ENCODE measurements at regions not wholly inside any gene's neighbourhood (a gene's known extent, or its start where the extent isn't known, plus 50 kb on each side); places are given as distances from the start of the nearest gene placed in this dataset.
A peak's percentile ranks its signal among the peaks of the same experiment; 100 is the strongest.

DNA sequence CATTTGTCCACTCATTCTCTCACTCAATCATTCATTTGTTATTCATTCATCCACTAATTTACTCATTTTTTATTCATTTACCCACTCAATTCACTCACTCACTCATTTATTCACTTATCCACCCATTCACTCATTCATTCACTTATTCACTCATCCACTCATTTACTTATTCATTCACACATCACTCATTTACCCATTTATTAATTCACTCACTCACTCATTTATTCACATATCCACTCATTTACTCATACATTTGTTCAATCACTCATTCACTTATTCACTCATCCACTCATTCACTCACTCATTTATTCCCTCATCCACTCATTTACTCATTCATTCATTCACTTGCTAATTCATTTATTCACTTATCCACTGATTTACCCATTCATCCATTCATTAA is 129.1 kb downstream of the TTLL2 start:
- no peak overlapping the region for H3K4me3 ChIP-seq
- no peaks in the 10 kb centered on the region for H3K9me3 ChIP-seq
- no peak overlapping the region for H3K27ac ChIP-seq
- no peaks in the 10 kb centered on the region for H3K4me1 ChIP-seq
- peaks cover 0 to 7% (median 0%) of the 10 kb centered on the region in 7 donors for H3K27me3 ChIP-seq
- intact Hi-C loops (cut with DNase I) = no loop called here
- ATAC-seq = no peak
- H3K36me3 ChIP-seq = no peaks in the 10 kb centered on the region
- DNase-seq = no peak
- TF ChIP-seq, protein P1, sequence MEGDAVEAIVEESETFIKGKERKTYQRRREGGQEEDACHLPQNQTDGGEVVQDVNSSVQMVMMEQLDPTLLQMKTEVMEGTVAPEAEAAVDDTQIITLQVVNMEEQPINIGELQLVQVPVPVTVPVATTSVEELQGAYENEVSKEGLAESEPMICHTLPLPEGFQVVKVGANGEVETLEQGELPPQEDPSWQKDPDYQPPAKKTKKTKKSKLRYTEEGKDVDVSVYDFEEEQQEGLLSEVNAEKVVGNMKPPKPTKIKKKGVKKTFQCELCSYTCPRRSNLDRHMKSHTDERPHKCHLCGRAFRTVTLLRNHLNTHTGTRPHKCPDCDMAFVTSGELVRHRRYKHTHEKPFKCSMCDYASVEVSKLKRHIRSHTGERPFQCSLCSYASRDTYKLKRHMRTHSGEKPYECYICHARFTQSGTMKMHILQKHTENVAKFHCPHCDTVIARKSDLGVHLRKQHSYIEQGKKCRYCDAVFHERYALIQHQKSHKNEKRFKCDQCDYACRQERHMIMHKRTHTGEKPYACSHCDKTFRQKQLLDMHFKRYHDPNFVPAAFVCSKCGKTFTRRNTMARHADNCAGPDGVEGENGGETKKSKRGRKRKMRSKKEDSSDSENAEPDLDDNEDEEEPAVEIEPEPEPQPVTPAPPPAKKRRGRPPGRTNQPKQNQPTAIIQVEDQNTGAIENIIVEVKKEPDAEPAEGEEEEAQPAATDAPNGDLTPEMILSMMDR (IDR thresholded peaks at IDR 0.05) = no peak

DNA sequence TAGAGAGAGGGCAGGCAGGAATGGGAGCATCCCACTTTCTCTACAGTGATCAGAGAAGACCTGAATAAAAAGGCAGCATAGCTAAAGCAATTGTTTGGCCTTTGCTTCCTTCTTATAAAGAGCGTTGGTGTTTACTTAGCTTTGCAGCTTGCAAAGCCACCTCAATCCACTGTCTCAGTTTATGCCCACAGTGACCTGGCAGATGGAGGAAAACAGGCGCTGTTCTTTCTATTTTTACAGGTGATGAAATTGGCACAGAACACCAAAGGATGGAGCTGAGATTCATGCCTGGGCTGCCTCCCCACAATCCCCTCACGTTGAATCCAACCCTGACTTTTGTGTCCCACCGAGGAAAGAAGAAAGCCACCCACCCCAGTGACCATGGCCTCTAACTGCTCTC is 130.5 kb downstream of the TTLL2 start:
- no peaks in the 10 kb centered on the region for H3K36me3 ChIP-seq
- 50 to 59% methylated on average over 4 of the region's 4 CpGs for WGBS, 2 donors
- TF ChIP-seq, protein P1 (IDR thresholded peaks at IDR 0.05) = no peak
- no peaks in the 10 kb centered on the region for H3K4me1 ChIP-seq
- no peak overlapping the region for H3K4me3 ChIP-seq
- no peaks in the 10 kb centered on the region for H3K9me3 ChIP-seq
- DNase-seq (no peak), ATAC-seq (peak in 1 of 8 donors; percentile 46)
- intact Hi-C loops (cut with DNase I) = no loop called here
- H3K27me3 ChIP-seq = peaks cover 0 to 7% (median 0%) of the 10 kb centered on the region in 7 donors
- H3K27ac ChIP-seq = no peak overlapping the region

DNA sequence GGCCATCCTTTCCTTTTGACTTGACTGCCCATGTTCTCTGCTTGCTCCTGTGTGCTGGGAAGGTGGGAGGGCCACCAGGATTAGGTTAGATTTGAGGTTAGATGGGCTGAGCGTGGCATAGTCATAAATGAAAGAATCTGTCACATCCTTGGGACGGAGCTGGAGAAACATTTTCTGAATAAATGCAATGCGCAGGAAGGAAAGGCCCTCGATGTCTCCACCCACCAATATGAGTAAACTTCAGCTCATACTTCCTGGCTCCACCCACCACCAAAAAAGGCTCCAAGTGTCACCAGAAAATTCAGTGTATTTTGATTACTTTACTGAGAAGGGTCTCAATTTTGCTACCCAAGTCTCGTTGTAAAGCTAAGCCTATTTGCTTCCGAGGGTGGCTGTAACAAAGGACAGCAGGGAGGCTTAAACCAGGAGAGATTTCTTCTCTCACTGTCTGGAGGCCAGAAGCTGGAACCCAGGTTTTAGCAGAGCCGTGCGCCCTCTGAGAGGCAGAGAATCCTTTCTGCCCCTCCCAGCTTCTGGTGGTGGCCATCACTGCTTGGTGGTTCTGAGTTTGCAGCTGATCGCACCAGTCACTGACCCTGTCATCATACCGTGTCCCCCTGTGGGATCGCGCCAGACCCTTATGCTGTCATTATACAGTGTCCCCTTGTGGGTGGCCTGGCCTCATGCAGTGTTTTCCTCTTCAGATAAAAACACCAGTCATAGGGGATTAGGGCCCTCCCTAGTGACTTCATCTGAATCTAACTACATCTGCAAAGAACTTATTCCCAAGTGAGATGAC is 137.8 kb downstream of the TTLL2 start:
- H3K9me3 ChIP-seq = no peaks in the 10 kb centered on the region
- intact Hi-C loops (cut with DNase I) = no loop called here
- H3K4me3 ChIP-seq = no peak overlapping the region
- H3K27me3 ChIP-seq = peaks cover 0 to 4% (median 0%) of the 10 kb centered on the region in 7 donors
- 86 to 88% methylated on average over 12 of the region's 12 CpGs for WGBS, 2 donors
- no peaks in the 10 kb centered on the region for H3K36me3 ChIP-seq
- no peak for DNase-seq
- no peak overlapping the region for H3K27ac ChIP-seq
- no peak for ATAC-seq
- H3K4me1 ChIP-seq = no peaks in the 10 kb centered on the region
- TF ChIP-seq, protein P1 (IDR thresholded peaks at IDR 0.05) = no peak

DNA sequence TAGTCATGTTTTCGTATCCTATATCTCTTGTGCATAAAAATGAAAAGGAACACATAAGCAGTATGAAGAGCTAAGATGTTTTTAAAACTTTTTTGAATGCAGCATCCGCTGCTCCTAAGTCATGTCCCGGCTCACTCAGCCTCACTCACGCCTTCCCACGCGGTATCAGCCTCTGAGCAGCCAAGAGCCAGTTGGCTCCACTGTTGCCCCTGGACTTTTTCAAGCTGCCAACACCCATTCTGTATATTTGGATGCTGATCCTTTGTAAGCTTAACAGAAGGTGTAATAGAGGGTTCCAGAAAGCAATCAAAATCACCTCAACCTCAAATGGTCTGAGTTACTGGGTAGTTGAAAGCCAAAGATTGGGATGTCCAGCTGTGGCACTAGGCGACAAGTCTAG is 139.3 kb downstream of the TTLL2 start:
- no peaks in the 10 kb centered on the region for H3K27me3 ChIP-seq
- peaks cover 0 to 7% (median 4%) of the 10 kb centered on the region in 9 donors for H3K4me1 ChIP-seq
- DNase-seq (peak in 1 of 2 donors; percentile 21), ATAC-seq (peak; percentile 48 to 93 (median 67))
- intact Hi-C loops (cut with DNase I) = no loop called here
- H3K36me3 ChIP-seq = no peaks in the 10 kb centered on the region
- 55 to 66% methylated on average over 7 of the region's 7 CpGs for WGBS, 2 donors
- H3K4me3 ChIP-seq = no peak overlapping the region
- TF ChIP-seq, protein P1 (IDR thresholded peaks at IDR 0.05) = no peak
- no peak overlapping the region for H3K27ac ChIP-seq
- no peaks in the 10 kb centered on the region for H3K9me3 ChIP-seq
